Uterus (tissue), 3 donors: ENCODE measurements at regions not wholly inside any gene's neighbourhood (a gene's known extent, or its start where the extent isn't known, plus 50 kb on each side); places are given as distances from the start of the nearest gene placed in this dataset.

Experiments
- DNase-seq, 2 donors: peaks; one replicate each; pipeline ENCODE4 v3.0.0-alpha.2; 2019 to 2020
- H3K27ac ChIP-seq, 2 donors: fragments of 200-600 bp; sonication (generic); 1 replicate in 1 of 2; 2 replicates in 1 of 2; pipeline ENCODE4 v1.5.1; 2016 to 2018
- H3K27me3 ChIP-seq, 2 donors: fragments of 200-600 bp; sonication (generic); one replicate each; pipeline ENCODE4 v1.5.1; 2018 to 2019; ENCODE audit warnings: control low read depth in 1 of 2
- H3K36me3 ChIP-seq, 2 donors: fragments of 200-600 bp; sonication (generic); one replicate each; pipeline ENCODE4 v1.5.1; 2019; ENCODE audit warnings: control low read depth in 1 of 2
- H3K4me1 ChIP-seq, 2 donors: fragments of 200-600 bp; sonication (generic); one replicate each; pipeline ENCODE4 v1.5.1; 2018 to 2019; ENCODE audit warnings: control low read depth in 1 of 2
- H3K4me3 ChIP-seq, 2 donors: fragments of 200-600 bp; sonication (generic); 1 replicate in 1 of 2; 2 replicates in 1 of 2; pipeline ENCODE4 v1.5.1; 2018 to 2019; ENCODE audit warnings: mild to moderate bottlenecking in 1 of 2
- H3K9me3 ChIP-seq, 2 donors: fragments of 200-600 bp; sonication (generic); one replicate each; pipeline ENCODE4 v1.5.1; 2019; ENCODE audit warnings: control low read depth in 1 of 2
- POLR2A ChIP-seq, 2 donors: fragments of 450-650 bp; IDR thresholded peaks; one replicate each; pipeline ENCODE4 v1.6.1; 2016; ENCODE audit warnings: antibody characterized with exemption in 2 of 2, mild to moderate bottlenecking in 1 of 2, moderate library complexity in 1 of 2
- intact Hi-C: fragments of 100-400 bp; cut with DNase I; formaldehyde crosslinking; loops from one replicate; pipeline ENCODE4 v1.15.1; 2023; ENCODE audit warnings: low total_unique reads
- TF ChIP-seq, protein P1 (sequence below), 4 experiments: fragments of 200-600 bp in 2 of 4; fragments of 450-650 bp in 2 of 4; sonication (generic) in 2 of 4; IDR thresholded peaks; one replicate each; pipeline ENCODE4 v1.5.1; 2016 to 2019; ENCODE audit warnings: antibody characterized with exemption in 4 of 4, mild to moderate bottlenecking in 2 of 4, moderate library complexity in 1 of 4
- donor health status: DM: yes; HTN: yes; CAD: no.

DNA sequence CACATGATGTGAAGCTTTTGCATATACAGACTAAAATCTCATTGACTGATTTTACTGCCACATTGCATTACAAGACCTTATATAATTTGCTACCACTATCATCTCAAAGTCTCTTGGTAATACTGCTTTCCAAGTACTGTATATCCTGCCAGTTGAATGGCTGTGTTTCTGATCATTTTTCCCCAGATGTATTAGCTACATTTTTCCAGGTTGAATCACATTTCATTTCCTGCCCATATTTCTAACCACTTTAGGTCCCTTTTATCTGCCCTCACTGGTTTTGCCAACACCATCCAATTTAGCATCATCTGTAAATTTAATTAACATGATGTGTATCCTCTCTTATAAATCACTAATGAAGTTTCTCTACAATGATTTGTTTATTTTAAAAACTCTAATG lies 365.7 kb upstream of the PMFBP1 start:
- intact Hi-C loops: no loop called here
- H3K4me3 ChIP-seq: no peak overlapping the region
- H3K27me3 ChIP-seq: no peaks in the 10 kb centered on the region

DNA sequence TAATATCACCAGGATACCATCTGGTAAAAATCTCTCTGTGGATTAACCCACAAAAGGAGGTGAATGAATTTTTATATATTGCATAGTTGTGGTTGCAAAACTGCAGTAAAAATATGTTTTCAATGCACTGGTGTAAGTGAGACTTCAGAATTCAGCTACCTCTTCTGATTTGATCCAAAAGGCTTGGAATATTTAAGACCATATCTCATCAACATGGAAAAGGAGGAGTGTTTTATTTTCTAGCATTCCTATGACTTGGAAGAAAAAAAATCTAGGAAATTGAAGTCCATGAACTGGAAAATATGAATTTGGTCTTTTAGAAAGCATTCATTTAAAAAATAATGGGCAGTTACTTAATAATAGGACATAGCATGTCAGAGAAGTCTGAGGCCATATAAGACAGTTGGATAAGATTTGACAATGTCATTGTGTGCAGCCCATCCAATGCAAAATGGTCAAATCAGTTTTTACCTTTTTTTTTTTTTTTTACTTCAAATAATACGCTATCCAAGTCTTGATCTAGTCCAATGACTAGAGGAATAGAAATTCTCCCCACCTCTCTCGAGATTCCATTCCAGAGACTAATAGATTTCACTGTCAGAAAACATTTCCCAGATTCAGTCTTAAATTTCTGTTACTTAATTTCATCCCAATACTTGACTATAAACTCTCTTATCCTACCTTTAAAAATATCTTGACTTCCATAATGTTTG lies 364.9 kb upstream of the PMFBP1 start:
- Histone ChIP-seq H3K36me3 (no peaks in the 10 kb centered on the region), H3K9me3 (no peaks in the 10 kb centered on the region), H3K4me1 (no peaks in the 10 kb centered on the region), H3K4me3 (no peak overlapping the region), H3K27ac (no peak overlapping the region), H3K27me3 (no peaks in the 10 kb centered on the region)
- intact Hi-C loops: no loop called here
- TF ChIP-seq, protein P1, sequence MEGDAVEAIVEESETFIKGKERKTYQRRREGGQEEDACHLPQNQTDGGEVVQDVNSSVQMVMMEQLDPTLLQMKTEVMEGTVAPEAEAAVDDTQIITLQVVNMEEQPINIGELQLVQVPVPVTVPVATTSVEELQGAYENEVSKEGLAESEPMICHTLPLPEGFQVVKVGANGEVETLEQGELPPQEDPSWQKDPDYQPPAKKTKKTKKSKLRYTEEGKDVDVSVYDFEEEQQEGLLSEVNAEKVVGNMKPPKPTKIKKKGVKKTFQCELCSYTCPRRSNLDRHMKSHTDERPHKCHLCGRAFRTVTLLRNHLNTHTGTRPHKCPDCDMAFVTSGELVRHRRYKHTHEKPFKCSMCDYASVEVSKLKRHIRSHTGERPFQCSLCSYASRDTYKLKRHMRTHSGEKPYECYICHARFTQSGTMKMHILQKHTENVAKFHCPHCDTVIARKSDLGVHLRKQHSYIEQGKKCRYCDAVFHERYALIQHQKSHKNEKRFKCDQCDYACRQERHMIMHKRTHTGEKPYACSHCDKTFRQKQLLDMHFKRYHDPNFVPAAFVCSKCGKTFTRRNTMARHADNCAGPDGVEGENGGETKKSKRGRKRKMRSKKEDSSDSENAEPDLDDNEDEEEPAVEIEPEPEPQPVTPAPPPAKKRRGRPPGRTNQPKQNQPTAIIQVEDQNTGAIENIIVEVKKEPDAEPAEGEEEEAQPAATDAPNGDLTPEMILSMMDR (IDR thresholded peaks at IDR 0.05): no peak
- no peak for TF ChIP-seq POLR2A (IDR thresholded peaks at IDR 0.05)
- no peak for DNase-seq

More for the DNA sequence above, 365.7 kb upstream of the PMFBP1 start:
- no peak for DNase-seq
- TF ChIP-seq POLR2A (IDR thresholded peaks at IDR 0.05): no peak
- TF ChIP-seq, protein P1 (IDR thresholded peaks at IDR 0.05): no peak
- H3K9me3 ChIP-seq: no peaks in the 10 kb centered on the region
- H3K36me3 ChIP-seq: no peaks in the 10 kb centered on the region
- H3K27ac ChIP-seq: no peak overlapping the region
- no peaks in the 10 kb centered on the region for H3K4me1 ChIP-seq

DNA sequence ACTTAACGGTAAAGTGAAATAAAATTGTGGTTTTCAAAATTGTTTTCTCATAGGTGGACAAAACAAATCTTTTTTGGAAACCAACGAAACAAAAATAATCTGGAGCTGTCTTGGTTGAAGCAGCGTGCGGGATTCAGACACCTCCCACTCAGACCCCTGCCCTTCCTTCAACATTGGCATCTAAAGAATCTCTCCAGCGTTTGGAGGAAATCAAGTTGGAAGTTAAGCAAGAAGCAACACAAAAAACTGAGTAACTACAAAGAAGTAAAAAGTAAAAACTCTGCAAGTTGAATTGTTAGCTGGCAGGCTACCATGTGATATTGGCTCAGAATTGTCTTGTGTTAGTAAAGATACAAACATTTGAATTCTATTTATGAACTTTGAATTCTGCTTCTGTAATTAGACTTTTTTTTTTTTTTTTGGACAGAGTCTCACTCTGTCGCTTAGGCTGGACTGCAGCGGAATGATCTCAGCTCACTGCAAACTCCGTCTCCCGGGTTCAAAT lies 361.0 kb upstream of the PMFBP1 start:
- no peak for DNase-seq
- TF ChIP-seq, protein P1 (IDR thresholded peaks at IDR 0.05): no peak
- TF ChIP-seq POLR2A (IDR thresholded peaks at IDR 0.05): no peak
- Histone ChIP-seq H3K9me3 (no peaks in the 10 kb centered on the region), H3K27me3 (no peaks in the 10 kb centered on the region), H3K36me3 (no peaks in the 10 kb centered on the region), H3K4me1 (no peaks in the 10 kb centered on the region), H3K4me3 (no peak overlapping the region), H3K27ac (no peak overlapping the region)
- intact Hi-C loops: no loop called here

DNA sequence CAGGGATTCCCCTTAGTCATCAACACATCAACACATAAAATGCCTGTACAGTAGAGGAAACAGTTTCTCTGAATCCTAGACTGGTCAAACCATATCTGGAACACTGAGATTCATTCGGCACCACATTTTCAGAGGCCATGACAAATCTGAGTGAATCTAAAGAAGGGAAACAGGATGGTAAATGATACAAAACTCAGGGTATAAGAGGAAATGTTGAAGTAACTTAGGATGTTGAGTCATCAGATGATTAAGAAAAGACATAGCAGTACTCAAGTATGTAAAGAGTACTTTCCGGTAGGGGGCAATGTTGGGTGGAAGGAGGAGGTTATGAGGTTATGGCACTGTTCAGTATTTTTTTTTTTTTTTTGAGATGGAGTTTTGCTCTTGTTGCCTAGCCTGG lies 358.5 kb upstream of the PMFBP1 start:
- Histone ChIP-seq H3K36me3 (no peaks in the 10 kb centered on the region), H3K4me3 (no peak overlapping the region), H3K4me1 (no peaks in the 10 kb centered on the region), H3K27ac (no peak overlapping the region), H3K9me3 (no peaks in the 10 kb centered on the region), H3K27me3 (no peaks in the 10 kb centered on the region)
- intact Hi-C loops: no loop called here
- TF ChIP-seq, protein P1 (IDR thresholded peaks at IDR 0.05): no peak
- TF ChIP-seq POLR2A (IDR thresholded peaks at IDR 0.05): no peak
- DNase-seq: no peak

DNA sequence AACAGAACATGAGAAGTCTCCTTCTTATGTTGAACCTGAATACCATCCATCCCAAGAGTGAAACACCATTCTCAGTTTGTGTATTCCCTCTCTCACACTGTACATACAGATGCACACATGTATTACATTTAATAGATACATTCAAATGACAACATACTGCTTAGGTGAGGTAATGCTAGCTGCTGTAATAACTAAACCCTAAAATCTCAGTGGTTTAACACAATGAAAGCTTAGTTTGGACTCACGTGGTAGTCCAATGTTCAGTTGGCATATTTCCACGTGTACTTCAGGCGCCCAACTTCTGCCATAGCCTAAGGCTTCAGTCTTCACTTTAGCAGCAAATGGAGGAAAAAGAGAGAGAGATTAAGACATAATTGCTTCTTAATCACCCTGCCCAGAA lies 351.1 kb upstream of the PMFBP1 start:
- no peak for TF ChIP-seq POLR2A (IDR thresholded peaks at IDR 0.05)
- TF ChIP-seq, protein P1 (IDR thresholded peaks at IDR 0.05): no peak
- Histone ChIP-seq H3K9me3 (no peaks in the 10 kb centered on the region), H3K27ac (no peak overlapping the region), H3K27me3 (no peaks in the 10 kb centered on the region), H3K4me3 (no peak overlapping the region), H3K4me1 (no peaks in the 10 kb centered on the region), H3K36me3 (no peaks in the 10 kb centered on the region)
- intact Hi-C loops: no loop called here
- DNase-seq: no peak
